Hepatocyte (in vitro differentiated cells): ENCODE measurements at regions not wholly inside any gene's neighbourhood (a gene's known extent, or its start where the extent isn't known, plus 50 kb on each side); places are given as distances from the start of the nearest gene placed in this dataset.

Experiments used
- DNase-seq: peaks from one replicate; pipeline ENCODE4 v3.0.0-alpha.2; 2016; ENCODE audit warnings: low spot score
- H2AFZ ChIP-seq: fragments of 200-600 bp; sonication (generic); 2 replicates; pipeline ENCODE4 v1.6.0; 2016; ENCODE audit warnings: antibody characterized with exemption, mild to moderate bottlenecking
- H3K27ac ChIP-seq: fragments of 200-600 bp; sonication (generic); 2 replicates; pipeline ENCODE4 v1.5.1; 2016; ENCODE audit warnings: mild to moderate bottlenecking
- H3K27me3 ChIP-seq: fragments of 200-600 bp; sonication (generic); 2 replicates; pipeline ENCODE4 v1.6.1; 2016
- H3K36me3 ChIP-seq: fragments of 200-600 bp; sonication (generic); replicated peaks from 2 replicates; pipeline ENCODE4 v1.5.1; 2016; ENCODE audit warnings: low read depth; ENCODE audit not compliant: insufficient read depth
- H3K4me1 ChIP-seq: fragments of 200-600 bp; sonication (generic); 2 replicates; pipeline ENCODE4 v1.5.1; 2016; ENCODE audit warnings: mild to moderate bottlenecking, moderate library complexity; ENCODE audit not compliant: insufficient read depth
- H3K4me2 ChIP-seq: fragments of 200-600 bp; sonication (generic); 2 replicates; pipeline ENCODE4 v1.6.0; 2016
- H3K4me3 ChIP-seq: fragments of 200-600 bp; sonication (generic); 2 replicates; pipeline ENCODE4 v1.5.1; 2016; ENCODE audit warnings: mild to moderate bottlenecking
- H3K79me2 ChIP-seq: fragments of 200-600 bp; sonication (generic); 2 replicates; pipeline ENCODE4 v1.6.0; 2017; ENCODE audit warnings: mild to moderate bottlenecking
- H3K9me2 ChIP-seq: fragments of 200-600 bp; sonication (generic); replicated peaks from 2 replicates; pipeline ENCODE4 v1.6.0; 2017; ENCODE audit warnings: mild to moderate bottlenecking; ENCODE audit not compliant: insufficient read depth
- H3K9me3 ChIP-seq: fragments of 200-600 bp; sonication (generic); 2 replicates; pipeline ENCODE4 v1.5.1; 2016; ENCODE audit warnings: low read depth, mild to moderate bottlenecking
- H4K20me1 ChIP-seq: fragments of 200-600 bp; sonication (generic); 2 replicates; pipeline ENCODE4 v1.6.0; 2016; ENCODE audit warnings: mild to moderate bottlenecking; ENCODE audit not compliant: insufficient read depth, poor library complexity, severe bottlenecking
- EZH2 ChIP-seq: fragments of 200-600 bp; sonication (generic); IDR thresholded peaks from 2 replicates; pipeline ENCODE4 v1.6.1; 2016; ENCODE audit warnings: antibody characterized with exemption, mild to moderate bottlenecking, borderline replicate concordance
- EZH2phosphoT487 ChIP-seq: fragments of 200-600 bp; sonication (generic); IDR thresholded peaks from one replicate; pipeline ENCODE4 v1.6.1; 2018; ENCODE audit warnings: antibody characterized with exemption, mild to moderate bottlenecking, low read depth, moderate library complexity; ENCODE audit not compliant: unreplicated experiment, severe bottlenecking
- WGBS: methylation state at CpG from one replicate; pipeline ENCODE4 v1.1.6; 2016; ENCODE audit warnings: low lambda C conversion rate; ENCODE audit errors: missing lambda C conversion rate; 5-methylcytosine and 5-hydroxymethylcytosine counted together
- TF ChIP-seq, protein P1 (sequence below): fragments of 200-600 bp; sonication (generic); IDR thresholded peaks from 2 replicates; pipeline ENCODE4 v1.5.1; 2016; ENCODE audit warnings: antibody characterized with exemption, mild to moderate bottlenecking; ENCODE audit not compliant: poor library complexity

- DNase-seq: no peak
- Histone ChIP-seq H2AFZ (no peak overlapping the region), H3K4me3 (no peak overlapping the region), H3K79me2 (no peaks in the 10 kb centered on the region), H3K36me3 (no peaks in the 10 kb centered on the region), H3K9me2 (no peaks in the 10 kb centered on the region), H3K4me1 (no peaks in the 10 kb centered on the region), H3K27ac (no peak overlapping the region), H3K9me3 (no peaks in the 10 kb centered on the region), H3K27me3 (no peaks in the 10 kb centered on the region), H4K20me1 (no peaks in the 10 kb centered on the region), H3K4me2 (no peak overlapping the region)
- 86% methylated on average over 1 of the region's 1 CpG for WGBS
- TF ChIP-seq, protein P1, sequence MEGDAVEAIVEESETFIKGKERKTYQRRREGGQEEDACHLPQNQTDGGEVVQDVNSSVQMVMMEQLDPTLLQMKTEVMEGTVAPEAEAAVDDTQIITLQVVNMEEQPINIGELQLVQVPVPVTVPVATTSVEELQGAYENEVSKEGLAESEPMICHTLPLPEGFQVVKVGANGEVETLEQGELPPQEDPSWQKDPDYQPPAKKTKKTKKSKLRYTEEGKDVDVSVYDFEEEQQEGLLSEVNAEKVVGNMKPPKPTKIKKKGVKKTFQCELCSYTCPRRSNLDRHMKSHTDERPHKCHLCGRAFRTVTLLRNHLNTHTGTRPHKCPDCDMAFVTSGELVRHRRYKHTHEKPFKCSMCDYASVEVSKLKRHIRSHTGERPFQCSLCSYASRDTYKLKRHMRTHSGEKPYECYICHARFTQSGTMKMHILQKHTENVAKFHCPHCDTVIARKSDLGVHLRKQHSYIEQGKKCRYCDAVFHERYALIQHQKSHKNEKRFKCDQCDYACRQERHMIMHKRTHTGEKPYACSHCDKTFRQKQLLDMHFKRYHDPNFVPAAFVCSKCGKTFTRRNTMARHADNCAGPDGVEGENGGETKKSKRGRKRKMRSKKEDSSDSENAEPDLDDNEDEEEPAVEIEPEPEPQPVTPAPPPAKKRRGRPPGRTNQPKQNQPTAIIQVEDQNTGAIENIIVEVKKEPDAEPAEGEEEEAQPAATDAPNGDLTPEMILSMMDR: no peak
- TF ChIP-seq EZH2phosphoT487: no peak
- TF ChIP-seq EZH2: no peak
These were observed 490.1 kb upstream of the MPDZ start for GRCh38 chr9:13769641-13770040.

DNA sequence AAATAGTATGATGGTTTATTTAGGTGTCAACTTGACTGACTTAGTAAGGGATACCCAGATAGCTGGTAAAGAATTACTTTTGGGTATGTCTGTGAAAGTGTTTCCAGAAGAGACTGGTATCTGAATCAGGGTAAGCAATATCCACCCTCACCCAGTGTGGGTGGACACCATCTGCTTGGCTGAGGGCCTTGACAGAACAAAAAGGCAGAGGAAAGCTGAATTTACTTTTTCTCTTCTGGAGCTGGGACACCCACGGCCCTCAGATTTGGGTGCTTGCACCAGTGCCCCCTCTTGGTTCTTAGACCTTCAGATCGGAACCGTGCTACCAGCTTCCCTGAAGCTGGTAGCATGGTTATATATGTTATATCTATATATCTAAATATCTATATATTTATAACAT is 489.5 kb upstream of the MPDZ start:
- 100% methylated on average over 3 of the region's 3 CpGs for WGBS
- TF ChIP-seq, protein P1: no peak
- TF ChIP-seq EZH2phosphoT487: no peak
- TF ChIP-seq EZH2: no peak
- H3K4me1 ChIP-seq: no peaks in the 10 kb centered on the region

DNA sequence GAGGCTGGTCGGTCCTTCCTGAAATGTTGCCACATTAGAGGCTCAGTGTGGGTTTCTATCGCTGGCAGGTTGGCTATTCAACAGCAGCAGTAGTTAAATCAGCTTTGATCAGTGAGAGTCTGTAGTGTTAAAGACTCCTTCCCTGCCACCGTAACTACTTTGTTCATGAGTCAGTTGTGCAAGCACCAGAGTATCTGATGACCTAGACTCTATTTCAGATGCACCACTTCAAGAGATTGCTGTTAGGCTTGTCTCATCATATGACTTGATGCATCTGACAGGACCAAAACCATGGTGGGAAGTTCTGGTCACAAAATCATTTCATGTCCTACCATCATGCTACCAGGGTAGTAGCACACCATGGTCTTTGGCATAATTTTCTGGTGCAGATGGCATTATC is 482.7 kb upstream of the MPDZ start:
- WGBS: 90% methylated on average over 3 of the region's 3 CpGs
- H3K79me2 ChIP-seq: no peaks in the 10 kb centered on the region
- no peak overlapping the region for H3K4me3 ChIP-seq
- no peak overlapping the region for H3K4me2 ChIP-seq
- no peak overlapping the region for H3K27ac ChIP-seq
- TF ChIP-seq, protein P1: no peak
- no peak for TF ChIP-seq EZH2phosphoT487
- TF ChIP-seq EZH2: no peak
- no peaks in the 10 kb centered on the region for H4K20me1 ChIP-seq
- H3K27me3 ChIP-seq: no peaks in the 10 kb centered on the region
- no peak for DNase-seq
- no peak overlapping the region for H2AFZ ChIP-seq
- H3K9me2 ChIP-seq: no peaks in the 10 kb centered on the region
- no peaks in the 10 kb centered on the region for H3K36me3 ChIP-seq
- no peaks in the 10 kb centered on the region for H3K9me3 ChIP-seq
- no peaks in the 10 kb centered on the region for H3K4me1 ChIP-seq

More for the DNA sequence above, 489.5 kb upstream of the MPDZ start:
- no peak overlapping the region for H3K4me2 ChIP-seq
- no peak overlapping the region for H3K27ac ChIP-seq
- no peak overlapping the region for H3K4me3 ChIP-seq
- no peak for DNase-seq
- no peak overlapping the region for H2AFZ ChIP-seq
- H3K36me3 ChIP-seq: no peaks in the 10 kb centered on the region
- H3K9me3 ChIP-seq: no peaks in the 10 kb centered on the region
- no peaks in the 10 kb centered on the region for H3K27me3 ChIP-seq
- H3K79me2 ChIP-seq: no peaks in the 10 kb centered on the region
- no peaks in the 10 kb centered on the region for H3K9me2 ChIP-seq
- no peaks in the 10 kb centered on the region for H4K20me1 ChIP-seq

GRCh38 chr9:13759551-13759950 is 480.1 kb upstream of the MPDZ start:
- no peak for DNase-seq
- TF ChIP-seq, protein P1: no peak
- no peak for TF ChIP-seq EZH2phosphoT487
- no peak for TF ChIP-seq EZH2
- Histone ChIP-seq H4K20me1 (no peaks in the 10 kb centered on the region), H3K27me3 (no peaks in the 10 kb centered on the region), H3K9me3 (no peaks in the 10 kb centered on the region), H3K36me3 (no peaks in the 10 kb centered on the region), H3K4me1 (no peaks in the 10 kb centered on the region), H3K4me2 (no peak overlapping the region), H3K9me2 (no peaks in the 10 kb centered on the region), H3K79me2 (no peaks in the 10 kb centered on the region), H3K27ac (no peak overlapping the region), H2AFZ (no peak overlapping the region), H3K4me3 (no peak overlapping the region)
- WGBS: 95% methylated on average over 3 of the region's 3 CpGs
